ENCODE measurements at regions not wholly inside any gene's neighbourhood (a gene's known extent, or its start where the extent isn't known, plus 50 kb on each side); places are given as distances from the start of the nearest gene placed in this dataset.

- no peak for DNase-seq
These were observed 1025.0 kb downstream of the JRKL start for GRCh38 chr11:97414801-97415200.

GRCh38 chr11:97419729-97420128 is 1029.9 kb downstream of the JRKL start:
- no peak for DNase-seq

GRCh38 chr11:97428247-97428790 is 1038.5 kb downstream of the JRKL start:
- no peak for DNase-seq

GRCh38 chr11:97430877-97431276 is 1041.1 kb downstream of the JRKL start:
- DNase-seq: no peak

GRCh38 chr11:97432926-97433325 is 1043.1 kb downstream of the JRKL start:
- no peak for DNase-seq

GRCh38 chr11:97445561-97445960 is 1055.7 kb downstream of the JRKL start:
- no peak for DNase-seq

- no peak for DNase-seq
These were observed 1061.6 kb downstream of the JRKL start for GRCh38 chr11:97451441-97451840.

- DNase-seq: peak; percentile 4 to 7
These were observed 1065.2 kb downstream of the JRKL start for GRCh38 chr11:97454988-97455387.

DNA sequence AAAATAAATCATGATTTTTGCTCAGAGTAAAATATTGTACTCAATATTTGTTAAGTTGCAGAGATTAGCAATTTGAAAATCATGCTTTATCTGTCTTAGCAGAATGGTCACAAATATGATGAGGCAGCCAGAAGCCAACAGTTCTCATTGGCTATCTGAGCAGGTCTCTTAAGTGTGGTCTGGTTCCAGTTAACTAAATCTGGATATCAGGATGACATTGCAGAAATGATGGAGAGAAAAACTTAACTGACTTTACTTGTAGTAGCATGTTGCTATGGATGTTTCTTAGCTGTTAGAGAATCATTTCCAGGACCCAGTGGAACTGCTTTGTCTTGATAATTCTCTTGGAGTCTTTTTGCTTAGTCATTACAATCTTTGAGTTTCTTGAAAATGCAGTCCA is 1070.3 kb downstream of the JRKL start:
- DNase-seq: no peak

DNA sequence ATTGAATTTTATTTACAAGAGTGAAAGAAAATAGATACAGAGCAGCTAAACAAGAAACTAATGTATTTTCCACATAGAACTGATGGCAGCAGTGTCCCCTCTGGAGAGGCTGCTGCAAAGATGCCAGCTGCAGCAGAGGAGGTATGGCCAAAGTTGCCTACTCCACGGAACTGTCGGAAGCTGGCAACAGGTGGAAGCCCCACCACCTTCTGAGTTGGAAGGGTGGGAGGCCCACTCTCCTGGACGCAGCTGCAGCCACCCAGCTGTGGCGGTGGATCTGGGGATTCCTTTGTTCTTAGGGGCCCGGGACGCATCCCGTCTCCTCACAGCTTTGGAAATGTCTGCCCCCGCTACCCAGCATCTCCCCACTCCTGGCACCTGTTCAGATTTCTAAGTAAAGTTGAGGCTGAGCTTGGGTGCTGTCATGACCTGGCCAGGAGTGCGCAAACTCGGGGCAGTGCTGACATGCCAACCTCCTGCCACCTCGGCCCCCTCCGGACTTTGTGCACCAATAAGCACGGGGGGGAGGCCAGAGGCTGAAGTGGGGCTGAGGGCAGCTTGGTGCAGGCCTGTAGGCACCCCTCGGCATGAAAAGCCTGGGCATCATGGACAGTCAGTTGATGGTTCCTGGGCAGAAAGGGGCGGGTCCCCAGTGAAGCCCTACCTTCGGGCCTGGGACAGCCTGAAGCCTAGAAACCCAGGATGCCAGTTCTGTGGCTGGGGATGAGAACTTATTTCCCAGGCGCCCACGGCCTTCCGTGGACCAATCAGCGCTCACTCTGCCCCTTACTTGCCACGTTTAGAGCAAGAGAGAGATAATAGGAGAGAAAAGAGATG is 1071.4 kb downstream of the JRKL start:
- DNase-seq: no peak

DNA sequence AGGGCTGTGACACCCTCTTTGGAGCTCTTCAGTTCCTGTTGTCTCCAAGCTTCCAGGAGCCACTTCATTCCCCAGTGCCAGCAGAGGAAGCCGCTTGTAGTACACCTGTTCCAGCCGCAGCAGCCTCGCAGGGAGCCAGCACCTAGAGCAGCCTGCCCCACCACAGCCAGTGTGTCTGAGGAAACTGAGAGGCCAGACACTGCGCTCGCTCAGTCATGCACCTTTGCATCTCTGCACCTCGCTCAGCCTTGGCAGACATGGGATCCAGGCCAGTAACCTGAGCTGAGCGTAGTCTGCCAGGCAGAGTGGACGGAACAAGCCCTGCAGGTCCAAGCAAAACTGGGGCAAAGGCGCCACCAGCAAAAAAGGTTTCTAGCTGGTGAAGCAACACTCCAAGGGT is 1072.1 kb downstream of the JRKL start:
- no peak for DNase-seq

DNA sequence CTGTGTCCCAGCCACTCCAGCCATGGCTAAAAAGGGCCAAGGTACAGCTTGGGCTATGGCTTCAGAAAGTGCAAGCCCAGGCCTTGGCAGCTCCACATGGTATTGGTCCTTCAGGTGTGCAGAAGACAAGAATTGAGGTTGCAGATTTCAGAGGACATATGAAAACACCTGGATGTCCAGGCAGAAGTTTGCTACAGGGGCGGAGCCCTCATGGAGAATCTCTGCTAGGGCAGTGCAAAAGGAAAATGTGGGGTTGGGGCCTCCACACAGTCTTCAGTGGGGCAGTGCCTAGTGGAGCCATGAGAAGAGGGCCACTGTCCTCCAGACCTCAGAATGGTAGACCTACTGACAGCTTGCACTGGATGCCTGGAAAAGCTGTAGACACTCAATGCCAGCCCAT is 1074.1 kb downstream of the JRKL start:
- DNase-seq: no peak

DNA sequence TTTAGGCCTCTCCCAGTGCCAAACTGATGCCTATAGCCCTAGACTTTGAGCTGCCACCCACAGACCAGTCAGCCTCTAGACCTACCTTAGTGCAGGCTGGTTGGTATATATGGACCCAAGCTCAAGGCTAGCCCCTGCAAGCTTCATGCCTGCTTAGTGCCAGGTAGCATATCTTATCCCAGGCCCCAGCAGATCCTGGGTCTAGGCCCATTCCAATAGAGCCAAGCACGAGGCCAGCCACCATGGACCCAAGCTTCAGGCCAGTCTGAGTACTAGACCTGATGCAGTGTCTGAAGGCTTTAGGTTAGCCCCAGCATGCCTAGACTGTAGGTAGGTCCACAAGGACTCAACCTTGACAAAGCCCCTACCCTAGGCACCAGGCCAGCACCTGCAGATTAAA is 1081.7 kb downstream of the JRKL start:
- DNase-seq: no peak

- DNase-seq: no peak
These were observed 1097.6 kb downstream of the JRKL start for GRCh38 chr11:97487387-97487786.

DNA sequence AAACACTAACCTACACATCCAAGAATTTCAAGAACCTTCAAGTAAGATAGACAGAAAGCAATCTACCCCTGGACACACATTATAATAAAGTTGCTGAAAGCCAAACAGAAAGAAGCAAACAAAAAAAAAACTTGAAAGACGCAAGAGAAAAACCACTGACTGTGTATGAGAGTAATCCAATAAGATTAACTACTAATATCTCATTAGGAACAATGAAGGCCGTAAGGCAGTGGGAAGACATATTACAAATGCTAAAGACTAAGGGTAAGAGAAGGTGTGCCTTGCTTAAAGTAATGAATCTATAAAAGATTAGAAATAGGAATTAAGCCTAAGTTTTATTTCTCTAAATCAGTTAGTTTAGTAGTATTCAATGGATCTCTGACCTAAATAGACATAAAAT is 1109.1 kb downstream of the JRKL start:
- no peak for DNase-seq

- DNase-seq: no peak
These were observed 1112.4 kb downstream of the JRKL start for GRCh38 chr11:97502201-97502600.

DNA sequence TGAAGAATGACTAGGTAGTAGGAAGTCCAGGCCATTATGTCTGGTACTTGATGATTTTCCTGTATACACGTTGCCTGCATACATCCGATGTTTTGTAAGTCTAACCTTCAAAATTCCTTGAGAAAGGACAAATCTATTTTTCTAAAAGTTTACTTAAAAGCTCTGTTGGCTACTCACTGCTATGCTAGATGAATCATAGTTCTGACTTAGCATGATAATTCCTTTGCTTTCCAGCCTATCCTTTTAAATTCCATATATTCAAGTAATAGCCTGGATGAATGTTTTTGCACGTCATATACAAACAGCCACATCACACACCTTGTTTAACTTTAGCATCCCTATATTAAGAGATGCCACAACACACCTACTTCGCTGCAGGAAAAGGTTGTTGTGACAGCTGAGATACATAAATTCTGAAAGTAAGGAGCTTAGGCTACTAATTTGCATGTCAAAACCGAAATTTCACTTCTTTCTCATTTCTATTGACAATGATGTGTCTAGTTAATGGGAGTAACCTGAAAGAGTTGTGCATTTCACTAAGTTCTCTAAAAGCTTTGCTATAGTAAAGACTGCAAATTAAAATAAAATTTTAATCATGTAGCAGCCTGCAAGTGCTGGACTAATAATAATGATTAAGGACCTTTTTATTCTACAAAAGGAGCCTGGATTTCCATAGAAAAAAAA is 1116.4 kb downstream of the JRKL start:
- DNase-seq: no peak

DNA sequence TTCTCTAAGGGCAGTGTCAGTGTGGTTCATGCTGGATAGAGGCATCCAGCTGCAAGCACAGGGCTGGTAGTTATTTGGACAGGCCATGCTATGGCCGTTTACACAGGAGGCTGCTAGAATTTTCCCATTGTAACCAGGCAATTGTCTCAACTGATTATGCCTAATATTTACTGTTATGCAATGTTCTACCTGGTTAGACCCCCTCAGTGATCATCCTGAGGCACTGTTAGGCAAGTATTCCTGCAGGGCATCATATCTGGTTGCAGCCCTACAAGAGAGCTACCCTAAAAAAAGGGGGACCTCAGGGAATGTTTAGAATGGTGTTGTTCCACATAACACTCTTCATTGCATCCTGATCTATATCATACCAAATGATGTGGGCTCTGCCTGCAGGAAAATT is 1124.6 kb downstream of the JRKL start:
- DNase-seq: no peak

- no peak for DNase-seq
These were observed 1126.9 kb downstream of the JRKL start for GRCh38 chr11:97516688-97517087.

- no peak for DNase-seq
These were observed 1135.5 kb downstream of the JRKL start for GRCh38 chr11:97525273-97525672.

GRCh38 chr11:97537407-97538150 is 1147.8 kb downstream of the JRKL start:
- DNase-seq: no peak

DNA sequence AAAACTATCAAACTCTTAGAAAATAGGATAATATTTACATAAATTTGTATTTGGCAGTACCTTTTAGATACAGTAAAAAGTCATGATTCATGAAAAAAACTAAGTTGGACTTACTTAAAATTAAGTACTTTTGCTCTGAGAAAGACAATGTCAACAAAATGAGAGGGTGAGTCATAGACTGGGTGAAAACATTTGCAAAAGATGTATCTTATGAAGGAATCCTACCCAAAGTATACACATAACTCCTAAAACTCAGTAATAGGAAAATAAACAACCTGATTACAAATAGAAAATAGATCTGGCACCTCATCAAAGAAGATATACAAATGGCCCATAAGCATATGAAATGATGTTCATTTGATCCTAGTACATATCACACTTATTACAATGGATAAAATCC is 1154.6 kb downstream of the JRKL start:
- no peak for DNase-seq

GRCh38 chr11:97548280-97548679 is 1158.5 kb downstream of the JRKL start:
- DNase-seq: no peak
